HG02610 (cell line): ENCODE measurements at regions not wholly inside any gene's neighbourhood (a gene's known extent, or its start where the extent isn't known, plus 50 kb on each side); places are given as distances from the start of the nearest gene placed in this dataset.

Experiments
- ATAC-seq: cut with Tn5 transposase; IDR thresholded peaks from one replicate; pipeline ENCODE4 v1.9.1; 2021; ENCODE audit warnings: mild to moderate bottlenecking, moderate library complexity; ENCODE audit not compliant: unreplicated experiment

DNA sequence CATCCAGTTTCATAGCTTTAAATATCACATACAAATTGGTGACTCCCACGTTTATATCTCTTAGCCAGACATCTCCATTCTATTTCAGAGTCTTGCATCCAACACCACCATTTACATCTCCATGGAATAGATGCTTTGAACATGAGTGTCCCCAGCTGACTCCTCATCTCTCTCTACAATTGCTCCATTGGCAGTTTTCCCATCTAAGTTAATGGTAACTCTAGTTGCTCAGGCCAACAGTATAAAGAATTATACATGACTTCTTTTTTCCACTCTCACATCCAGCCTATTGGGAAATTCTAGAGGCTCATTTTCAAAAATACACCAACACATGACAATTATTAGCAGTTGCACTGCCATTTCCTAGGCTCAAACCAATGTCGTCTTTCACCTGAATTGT lies 388.2 kb downstream of the STIM2 start:
- no peak for ATAC-seq

GRCh38 chr4:27251771-27252170 lies 391.1 kb downstream of the STIM2 start:
- ATAC-seq = no peak

DNA sequence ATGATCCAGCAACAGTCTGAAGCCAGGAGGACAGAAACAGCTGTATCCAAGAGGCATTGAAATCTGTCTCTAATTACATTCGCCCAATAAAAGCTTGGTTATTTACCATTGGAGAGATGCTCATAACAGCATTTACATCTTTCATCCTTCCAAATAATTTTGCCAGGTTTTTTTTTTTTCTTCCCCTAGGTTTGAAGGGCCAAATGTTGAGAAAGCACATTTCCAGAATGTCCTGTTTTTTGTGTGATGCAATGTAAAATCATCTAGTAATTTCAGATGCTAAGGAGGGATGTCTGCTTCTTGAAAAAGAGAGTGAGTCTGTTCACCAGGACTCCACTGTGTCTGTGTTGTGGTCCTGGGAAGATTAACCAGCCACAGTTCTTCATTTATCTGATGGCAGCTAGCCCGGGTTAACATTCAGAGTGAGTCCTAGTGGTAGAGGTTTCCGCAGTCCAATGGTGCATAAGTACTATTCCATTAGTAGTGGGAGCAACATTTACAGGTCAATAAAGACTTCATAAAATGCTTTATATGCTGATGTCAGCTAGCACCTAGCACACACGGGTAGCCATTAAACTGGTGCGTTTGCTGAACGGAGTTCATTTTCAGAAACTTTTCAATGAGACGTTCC lies 406.8 kb downstream of the STIM2 start:
- no peak for ATAC-seq

GRCh38 chr4:27267970-27268355 lies 407.3 kb downstream of the STIM2 start:
- no peak for ATAC-seq

- ATAC-seq = no peak
Measured at GRCh38 chr4:27270435-27270834, 409.8 kb downstream of the STIM2 start.

- no peak for ATAC-seq
Measured at GRCh38 chr4:27271555-27271954, 410.9 kb downstream of the STIM2 start.

DNA sequence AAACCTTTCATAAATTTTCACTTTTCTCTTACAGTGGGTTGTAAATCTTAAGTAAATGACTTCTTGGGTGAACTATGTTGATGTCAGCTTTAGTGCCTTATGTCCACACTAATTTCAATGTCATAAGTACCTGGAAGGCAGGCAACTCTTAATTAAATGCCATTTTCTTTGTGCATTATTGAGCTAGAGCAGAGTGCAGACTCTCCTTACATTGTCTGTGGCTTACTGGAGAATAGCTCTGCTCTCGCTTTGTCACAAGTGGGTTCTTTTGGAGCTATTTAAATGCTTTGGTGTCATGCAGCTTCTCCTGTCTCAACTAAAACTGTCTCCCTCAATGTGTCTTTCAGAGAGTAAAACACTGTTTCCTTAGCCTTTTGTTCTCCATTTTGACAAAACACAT lies 411.6 kb downstream of the STIM2 start:
- ATAC-seq = no peak

GRCh38 chr4:27276307-27277073 lies 415.8 kb downstream of the STIM2 start:
- no peak for ATAC-seq

DNA sequence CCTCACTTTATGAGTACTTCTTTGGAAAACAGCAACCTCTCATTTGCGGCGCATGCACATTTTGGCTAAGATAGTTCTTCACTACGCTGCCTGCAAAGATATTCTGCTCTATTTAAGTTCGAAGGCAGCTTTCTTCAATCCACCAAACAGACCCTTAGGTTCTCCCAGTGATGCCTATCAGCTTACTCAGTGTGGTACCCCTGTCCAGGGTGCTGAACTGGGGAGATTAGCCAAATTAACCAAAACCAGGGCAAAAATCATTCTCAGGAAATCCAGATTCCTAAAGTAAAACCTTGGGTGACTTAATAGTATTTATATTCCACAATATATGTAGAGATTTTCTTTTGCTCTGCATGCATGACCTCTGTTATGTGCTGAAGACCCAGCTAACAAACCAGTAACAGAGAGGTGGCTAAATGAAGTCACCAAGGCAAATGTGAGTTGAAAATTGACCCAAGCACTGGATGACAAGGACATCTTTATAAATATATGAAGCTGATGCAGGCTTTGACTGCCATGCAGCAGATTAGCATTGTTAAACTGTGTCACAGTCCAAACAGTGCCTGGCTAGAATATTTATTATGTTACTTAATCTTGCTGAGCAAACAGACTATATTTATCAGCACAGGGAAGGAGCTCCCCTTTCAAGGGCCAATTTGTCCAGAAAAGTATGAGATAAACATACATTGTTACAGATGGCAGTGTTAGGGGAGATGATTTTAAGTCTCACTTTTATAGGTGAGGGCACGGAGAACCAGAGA lies 418.2 kb downstream of the STIM2 start:
- no peak for ATAC-seq

- ATAC-seq = no peak
Measured at GRCh38 chr4:27288496-27288895, 427.9 kb downstream of the STIM2 start.

DNA sequence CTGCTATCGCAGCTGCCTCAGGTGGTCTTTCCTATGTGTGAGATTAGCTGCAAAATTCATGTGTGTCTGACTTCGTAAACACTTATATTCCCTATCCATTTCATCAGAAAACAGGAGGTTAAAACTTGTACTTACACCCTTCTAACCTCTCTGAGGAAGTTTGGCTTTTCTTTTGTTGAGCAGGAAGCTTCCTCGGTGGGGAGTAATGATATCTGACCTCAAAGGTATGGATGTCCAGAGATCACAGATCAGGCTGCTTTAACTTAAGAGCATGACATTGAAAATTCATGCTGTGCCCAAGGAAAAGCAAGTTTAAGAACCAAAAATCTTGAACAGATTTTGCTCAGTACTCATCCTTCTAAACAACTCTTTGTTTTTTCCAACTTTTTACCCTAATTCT lies 429.1 kb downstream of the STIM2 start:
- ATAC-seq = no peak

- no peak for ATAC-seq
Measured at GRCh38 chr4:27293831-27294230, 433.2 kb downstream of the STIM2 start.

DNA sequence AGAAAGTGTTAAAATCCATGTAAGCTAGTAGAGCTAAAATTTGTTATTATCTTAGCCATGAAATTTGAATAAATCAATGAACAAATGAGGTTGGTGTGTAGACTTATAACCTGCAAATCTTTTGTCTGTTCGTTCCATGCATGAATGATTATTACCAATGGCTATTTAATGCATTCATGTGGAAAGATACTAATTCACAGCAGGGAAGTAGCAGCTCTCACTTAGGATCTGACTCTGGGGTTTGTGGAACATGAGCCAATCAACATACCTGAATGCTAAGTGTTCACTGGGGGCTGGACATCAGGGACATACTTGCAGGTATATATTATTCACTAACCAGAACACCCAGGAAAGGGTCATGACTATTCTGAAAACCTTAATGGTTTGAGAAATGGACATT lies 444.1 kb downstream of the STIM2 start:
- ATAC-seq = no peak

DNA sequence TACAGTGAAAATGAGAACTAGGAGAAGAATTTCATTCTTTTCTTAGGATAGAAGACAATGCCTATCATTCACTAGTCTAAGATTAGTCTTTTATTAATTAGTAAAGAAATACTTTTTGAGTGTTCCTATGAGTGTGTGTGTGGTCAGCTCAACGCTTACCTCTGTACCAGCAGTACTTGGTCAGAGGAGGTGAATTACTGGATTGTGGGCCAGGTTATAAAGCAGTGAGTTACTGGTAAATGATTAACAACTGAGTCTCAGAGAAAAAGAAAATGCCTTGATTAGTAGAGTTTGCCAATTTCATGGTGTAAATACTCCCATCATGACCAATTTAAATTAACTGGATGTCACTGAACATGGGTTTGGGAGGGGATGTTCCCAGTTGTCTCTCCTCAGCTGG lies 444.6 kb downstream of the STIM2 start:
- ATAC-seq = no peak

GRCh38 chr4:27308379-27308778 lies 447.7 kb downstream of the STIM2 start:
- ATAC-seq = no peak

- no peak for ATAC-seq
Measured at GRCh38 chr4:27315625-27316024, 455.0 kb downstream of the STIM2 start.

GRCh38 chr4:27316176-27316575 lies 455.5 kb downstream of the STIM2 start:
- no peak for ATAC-seq

DNA sequence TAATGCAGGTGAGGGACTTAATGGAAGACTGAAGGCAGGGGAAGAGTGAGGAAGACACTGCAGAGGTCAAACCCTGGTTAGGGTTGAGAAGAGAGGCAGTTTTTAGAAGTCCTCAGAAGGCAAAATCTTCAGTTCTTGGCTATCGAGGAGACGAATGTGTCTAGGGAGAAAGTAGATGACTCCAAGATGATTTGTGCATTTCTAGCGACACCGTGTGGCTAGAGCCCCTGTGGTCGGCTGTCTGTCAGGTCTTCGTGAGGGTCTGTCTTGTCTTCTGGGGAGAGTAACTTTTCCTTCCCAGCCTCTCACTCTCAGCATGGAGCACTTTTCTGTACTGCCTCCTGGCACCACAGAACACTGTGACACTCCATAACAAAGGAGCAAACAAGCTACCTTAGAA lies 458.1 kb downstream of the STIM2 start:
- no peak for ATAC-seq

DNA sequence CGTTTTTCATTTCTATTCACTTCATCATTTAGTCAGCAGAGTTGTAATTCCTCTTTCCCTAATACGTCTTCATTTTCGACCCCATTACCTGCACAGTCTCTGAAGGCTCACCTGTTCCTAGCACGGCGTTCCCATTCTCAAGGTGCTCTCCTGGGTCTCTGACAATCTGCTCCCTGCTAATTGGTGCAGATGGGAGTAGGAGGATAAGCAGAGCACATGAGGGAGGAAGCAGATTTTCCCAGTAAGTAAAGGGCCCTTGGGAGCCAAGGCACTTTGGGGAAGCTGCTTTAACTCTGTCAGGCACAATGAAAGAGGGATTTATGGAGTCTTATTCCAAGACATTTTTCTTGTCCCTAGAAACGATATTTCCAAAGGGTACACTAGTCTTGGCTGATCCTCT lies 466.4 kb downstream of the STIM2 start:
- ATAC-seq = no peak

DNA sequence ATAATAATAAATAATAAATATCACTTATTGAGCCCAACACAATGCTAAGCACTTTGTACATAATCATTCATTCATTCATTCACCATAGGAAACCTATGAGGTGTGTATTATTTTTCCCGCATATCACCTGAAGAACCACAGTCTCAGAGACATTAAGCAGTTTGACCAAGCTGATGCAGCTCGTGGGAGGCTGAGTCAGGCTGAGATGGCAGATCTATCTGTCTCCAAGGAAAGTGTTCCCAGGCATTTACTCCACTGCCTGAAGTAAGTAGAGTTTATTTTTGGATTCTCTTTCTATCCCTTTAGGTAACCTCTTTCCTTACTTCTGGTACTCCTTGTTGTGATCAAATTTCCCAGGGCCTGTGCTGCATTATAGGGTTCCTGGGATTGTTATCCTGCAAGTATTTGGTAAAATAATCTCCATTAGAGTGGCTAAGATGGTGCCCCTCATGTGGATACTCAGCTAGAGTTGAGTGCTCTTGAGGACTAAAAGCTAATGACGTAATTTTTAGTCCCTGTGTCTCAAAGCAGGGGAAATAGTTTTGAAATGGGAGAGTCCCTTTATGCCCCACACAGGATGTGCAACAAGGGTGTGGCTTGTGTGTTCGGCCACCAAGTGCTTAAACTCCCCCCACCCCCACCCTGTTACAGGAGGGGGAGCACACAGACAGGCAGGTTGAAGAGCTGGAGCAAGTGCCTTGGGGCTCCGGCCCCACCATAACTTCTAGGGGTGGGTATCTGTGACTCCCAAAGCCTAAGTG lies 467.0 kb downstream of the STIM2 start:
- peak; percentile 67 for ATAC-seq

DNA sequence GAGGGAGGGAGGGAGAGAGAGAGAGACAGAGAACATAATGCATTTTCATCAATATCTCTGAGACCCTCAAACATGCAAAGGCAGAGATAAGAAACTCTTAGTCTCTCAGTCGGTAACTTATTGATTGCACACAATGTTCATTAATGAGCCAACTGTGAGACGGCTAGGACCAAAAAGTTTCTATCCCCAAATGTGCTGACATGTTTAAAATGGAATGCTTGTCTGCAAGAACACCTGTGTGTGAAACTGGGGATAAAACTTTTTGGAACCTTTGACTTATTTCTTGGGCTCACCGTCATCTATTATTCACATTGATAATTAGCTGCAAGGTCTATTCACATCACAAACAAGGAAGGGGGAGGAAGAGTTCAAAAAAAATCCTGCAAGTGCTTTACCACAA lies 477.9 kb downstream of the STIM2 start:
- ATAC-seq = no peak
